HG03175 (cell line): ENCODE measurements at regions not wholly inside any gene's neighbourhood (a gene's known extent, or its start where the extent isn't known, plus 50 kb on each side); places are given as distances from the start of the nearest gene placed in this dataset.

Source experiments
- ATAC-seq: cut with Tn5 transposase; IDR thresholded peaks from one replicate; pipeline ENCODE4 v1.9.1; 2021; ENCODE audit warnings: mild to moderate bottlenecking, moderate library complexity; ENCODE audit not compliant: unreplicated experiment

DNA sequence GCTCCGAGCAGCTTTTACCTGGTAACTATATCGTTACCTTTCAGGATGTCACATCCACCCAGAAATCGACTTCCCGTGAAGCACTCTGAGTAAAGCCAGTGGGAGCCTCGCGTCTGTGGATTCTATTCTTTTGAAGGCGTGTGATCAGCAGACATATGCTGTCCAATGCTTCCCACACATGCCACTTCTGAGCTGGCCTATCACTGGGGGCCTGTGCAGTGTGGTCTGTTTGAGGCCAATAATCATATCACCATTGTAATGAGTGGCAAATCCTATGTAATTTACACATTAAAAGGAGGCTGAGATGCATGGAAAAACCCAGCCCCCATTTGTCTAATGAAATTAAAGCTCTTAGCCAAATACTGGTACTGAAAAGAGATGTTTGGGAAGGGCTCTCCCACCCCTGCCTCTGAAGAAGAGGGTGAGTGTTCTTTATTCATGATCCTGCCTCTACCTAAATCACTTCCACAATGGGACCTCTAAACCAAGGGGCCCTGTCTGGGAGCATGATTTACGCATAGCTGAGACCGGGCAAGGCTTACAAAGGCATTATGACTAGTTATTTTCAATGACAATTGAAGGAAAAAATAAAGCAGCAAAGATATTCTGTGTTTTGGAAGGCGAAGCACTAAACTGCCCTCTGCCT lies 686.8 kb downstream of the ZEB2 start:
- ATAC-seq, result no peak

DNA sequence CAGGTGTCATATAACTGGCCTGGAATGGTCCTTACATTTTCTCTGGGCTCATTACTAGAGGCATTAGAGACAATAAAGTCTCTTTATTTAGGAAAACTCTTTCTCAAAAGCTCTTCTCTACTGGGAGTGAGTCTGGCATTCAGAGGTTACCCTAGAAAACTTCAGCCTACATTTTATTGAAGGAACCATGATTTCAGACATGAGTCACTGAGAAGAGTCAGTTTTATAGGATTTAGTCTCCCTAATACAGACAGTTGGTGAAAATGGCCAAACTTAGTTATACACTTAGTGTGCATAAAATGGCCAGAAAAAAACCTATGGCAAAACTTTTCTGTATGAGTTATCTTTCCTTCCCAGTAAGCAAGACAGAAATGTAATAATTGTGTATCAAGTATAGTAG lies 689.4 kb downstream of the ZEB2 start:
- ATAC-seq, result no peak

DNA sequence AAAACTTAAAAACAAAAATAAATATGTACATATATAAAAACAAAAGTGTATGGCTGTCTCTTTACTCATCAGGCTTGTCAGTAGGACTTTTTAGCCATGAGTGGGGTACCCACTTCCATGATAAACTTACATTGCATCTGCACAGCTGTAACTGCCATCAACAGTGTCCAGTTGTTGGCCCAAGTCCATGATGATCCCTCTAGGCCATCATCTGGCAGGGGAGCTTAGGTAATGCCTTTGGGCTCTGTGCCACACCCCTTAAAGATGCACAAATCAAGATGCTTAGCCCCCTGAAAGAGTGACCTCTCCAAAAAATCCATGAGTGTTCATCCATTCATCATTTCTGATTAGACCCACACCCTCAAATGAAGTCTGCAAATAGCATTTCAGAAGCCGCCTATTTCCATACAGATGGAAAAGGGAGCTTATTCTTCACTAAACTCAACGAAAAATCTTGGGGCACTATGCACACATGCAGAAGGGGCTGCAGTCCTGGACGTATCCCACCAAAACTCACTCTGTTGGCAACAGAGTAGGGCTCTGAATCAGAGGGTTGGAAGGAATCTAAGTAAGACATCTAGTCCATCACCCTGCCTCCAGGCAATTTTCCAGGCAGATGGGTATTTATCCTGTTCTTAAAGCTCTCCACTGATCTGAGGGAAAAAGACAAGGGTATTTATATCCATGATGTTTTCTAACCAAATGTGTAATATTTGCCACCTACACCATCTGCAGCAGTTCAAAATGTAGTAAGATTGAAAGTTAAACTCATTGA lies 691.0 kb downstream of the ZEB2 start:
- ATAC-seq, result no peak

DNA sequence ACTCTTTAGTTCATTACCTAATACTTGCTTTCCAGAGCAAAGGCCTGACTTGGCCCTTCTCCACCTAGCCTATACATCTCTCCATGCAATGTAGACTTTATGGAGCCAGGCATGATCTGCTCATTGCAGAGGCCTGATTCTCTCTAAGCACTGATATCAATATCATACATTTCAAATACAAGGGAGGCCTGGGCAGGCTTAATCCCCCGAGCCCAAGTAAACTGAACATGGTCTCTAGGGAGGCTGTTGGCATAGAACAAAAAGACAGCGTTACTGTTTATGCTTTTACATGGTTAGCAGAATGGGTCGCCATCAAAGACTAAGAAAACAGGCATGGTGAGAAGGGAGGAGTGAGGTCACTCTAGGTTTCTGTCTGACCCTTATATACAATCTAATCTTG lies 695.1 kb downstream of the ZEB2 start:
- ATAC-seq, result no peak

DNA sequence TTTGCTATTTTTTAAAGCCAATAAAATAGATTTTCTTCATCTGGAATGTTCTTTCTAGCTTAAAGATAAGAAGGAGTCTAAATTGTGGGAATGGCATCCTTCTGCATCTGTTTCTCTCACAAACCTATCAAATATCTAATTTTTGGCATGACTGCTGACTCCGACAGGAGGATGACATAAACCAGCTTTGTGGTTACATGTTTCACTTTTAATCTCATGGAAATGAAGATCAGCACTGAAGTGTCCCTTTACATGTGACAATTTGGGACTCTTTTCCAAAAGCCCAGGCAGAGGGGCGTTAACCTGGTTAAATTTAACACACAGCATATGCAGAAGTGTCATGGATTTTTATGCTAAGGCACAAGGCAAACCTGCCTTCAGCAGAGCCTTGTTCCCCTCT lies 694.7 kb downstream of the ARHGAP15 start:
- no peak for ATAC-seq

DNA sequence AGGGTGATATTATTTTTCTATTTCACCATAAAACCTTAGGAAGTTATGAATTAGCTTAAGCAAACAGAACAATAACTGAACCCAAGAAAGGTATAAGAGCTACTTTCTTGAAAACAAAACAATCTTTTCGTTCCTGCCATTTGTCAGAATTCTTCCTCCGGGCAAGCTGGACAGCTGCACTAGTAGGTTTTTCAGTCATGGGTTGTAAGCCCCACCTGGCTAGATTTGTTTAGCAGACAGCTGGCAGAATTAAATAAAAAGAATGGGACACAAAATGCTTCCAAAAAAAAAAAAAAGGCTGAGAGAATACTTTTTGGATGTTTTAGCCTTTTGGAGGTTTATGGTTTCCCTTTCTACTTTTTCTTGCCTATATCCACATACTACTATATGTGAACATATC lies 694.1 kb downstream of the ARHGAP15 start:
- no peak for ATAC-seq

DNA sequence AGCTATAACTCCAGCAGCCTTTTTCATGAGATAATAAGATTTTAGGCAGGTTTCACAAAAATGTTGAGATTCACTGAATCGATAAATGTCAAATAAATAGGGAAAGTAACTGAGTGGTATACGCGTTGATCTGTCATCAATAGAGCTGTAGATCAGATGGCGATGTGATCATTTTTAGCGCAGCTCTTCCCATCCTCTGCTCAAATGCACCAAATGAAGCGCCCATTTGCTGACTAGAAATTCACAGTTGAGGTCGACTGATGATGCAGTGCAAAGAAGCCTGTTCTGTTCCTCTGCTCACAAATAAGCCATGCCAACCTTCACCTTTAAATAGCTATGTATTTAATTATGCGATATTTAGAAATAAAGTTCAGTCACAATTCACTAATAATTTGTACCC lies 693.5 kb downstream of the ARHGAP15 start:
- ATAC-seq, result no peak

DNA sequence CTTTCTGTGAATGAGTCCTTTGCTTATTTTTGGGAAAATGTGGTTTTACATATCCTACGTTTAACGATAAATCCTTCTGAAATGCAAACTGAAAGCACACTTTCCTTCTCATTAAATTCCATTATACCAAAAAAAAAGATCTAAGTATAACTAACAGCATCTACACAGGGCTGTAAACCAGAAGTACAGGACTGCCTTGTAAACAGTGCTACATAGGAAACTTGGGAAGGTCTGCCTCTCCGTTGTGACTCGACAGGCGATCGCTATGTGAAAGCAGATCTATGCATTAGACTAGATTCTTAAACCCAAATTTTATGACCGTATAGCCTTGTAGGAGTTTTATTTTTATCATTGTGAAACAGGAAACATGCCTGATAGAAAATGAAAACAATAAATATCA lies 690.5 kb downstream of the ARHGAP15 start:
- no peak for ATAC-seq

DNA sequence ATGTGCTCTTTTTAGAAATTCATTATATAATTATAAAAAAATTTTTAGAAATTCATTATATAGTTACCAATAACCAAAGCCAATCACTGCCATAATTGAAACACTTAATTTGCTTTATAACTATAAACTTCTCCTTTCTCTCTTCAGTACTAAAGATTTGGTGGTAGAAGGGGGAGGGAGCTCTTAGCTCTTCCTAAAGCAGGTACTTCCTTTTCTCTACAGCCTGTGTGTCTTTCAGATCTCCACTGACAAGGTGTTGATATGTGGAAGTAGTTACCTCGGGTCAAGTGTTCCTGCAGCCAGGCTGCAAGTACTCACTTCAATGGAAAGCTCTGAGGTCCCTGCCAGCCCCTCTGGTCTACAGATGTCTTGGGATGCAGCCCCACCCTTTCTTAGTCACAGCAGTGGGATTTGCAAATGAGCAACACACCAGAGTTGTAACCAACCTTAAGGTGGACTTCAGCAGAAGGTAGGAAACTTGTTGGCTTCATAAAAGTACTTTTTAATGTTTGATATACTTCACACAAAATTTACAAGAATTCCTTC lies 690.0 kb downstream of the ARHGAP15 start:
- no peak for ATAC-seq
